ENCODE measurements at regions not wholly inside any gene's neighbourhood (a gene's known extent, or its start where the extent isn't known, plus 50 kb on each side); places are given as distances from the start of the nearest gene placed in this dataset.

DNA sequence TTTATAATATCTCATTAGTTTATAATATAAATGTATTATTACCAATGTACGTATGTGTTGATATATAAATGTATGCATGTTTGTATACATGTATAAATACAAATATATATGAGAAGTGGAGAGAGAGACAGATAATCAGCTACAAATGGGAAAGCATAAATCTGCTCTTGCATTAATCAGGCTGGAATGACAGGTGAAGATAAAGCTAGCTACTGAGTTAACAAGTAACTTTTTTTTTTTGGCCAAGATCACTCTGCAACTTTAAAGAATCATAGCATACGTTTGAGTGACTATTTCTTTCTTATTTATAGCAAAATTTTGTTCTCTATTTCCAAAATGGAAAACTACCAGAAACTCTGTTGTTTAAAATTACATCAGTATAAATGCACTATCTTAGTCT is 422.8 kb downstream of the SI start:
- no peak for ATAC-seq (ENCODE audit: low FRiP score in 2 of 2)
- Histone ChIP-seq H3K27me3 (no peaks in the 10 kb centered on the region), H3K4me3 (no peak overlapping the region), H3K4me1 (no peaks in the 10 kb centered on the region), H3K27ac (no peak overlapping the region), H3K9me3 (no peaks in the 10 kb centered on the region), H3K36me3 (no peaks in the 10 kb centered on the region)
- WGBS, 2 donors = 71 to 72% methylated on average over 2 of the region's 2 CpGs
- no peak for DNase-seq
- TF ChIP-seq EP300 (IDR thresholded peaks at IDR 0.05) (no peak), POLR2A (IDR thresholded peaks at IDR 0.05) (no peak), POLR2AphosphoS5 (IDR thresholded peaks at IDR 0.05) (no peak)
- TF ChIP-seq, protein P1, sequence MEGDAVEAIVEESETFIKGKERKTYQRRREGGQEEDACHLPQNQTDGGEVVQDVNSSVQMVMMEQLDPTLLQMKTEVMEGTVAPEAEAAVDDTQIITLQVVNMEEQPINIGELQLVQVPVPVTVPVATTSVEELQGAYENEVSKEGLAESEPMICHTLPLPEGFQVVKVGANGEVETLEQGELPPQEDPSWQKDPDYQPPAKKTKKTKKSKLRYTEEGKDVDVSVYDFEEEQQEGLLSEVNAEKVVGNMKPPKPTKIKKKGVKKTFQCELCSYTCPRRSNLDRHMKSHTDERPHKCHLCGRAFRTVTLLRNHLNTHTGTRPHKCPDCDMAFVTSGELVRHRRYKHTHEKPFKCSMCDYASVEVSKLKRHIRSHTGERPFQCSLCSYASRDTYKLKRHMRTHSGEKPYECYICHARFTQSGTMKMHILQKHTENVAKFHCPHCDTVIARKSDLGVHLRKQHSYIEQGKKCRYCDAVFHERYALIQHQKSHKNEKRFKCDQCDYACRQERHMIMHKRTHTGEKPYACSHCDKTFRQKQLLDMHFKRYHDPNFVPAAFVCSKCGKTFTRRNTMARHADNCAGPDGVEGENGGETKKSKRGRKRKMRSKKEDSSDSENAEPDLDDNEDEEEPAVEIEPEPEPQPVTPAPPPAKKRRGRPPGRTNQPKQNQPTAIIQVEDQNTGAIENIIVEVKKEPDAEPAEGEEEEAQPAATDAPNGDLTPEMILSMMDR (IDR thresholded peaks at IDR 0.05) = no peak

DNA sequence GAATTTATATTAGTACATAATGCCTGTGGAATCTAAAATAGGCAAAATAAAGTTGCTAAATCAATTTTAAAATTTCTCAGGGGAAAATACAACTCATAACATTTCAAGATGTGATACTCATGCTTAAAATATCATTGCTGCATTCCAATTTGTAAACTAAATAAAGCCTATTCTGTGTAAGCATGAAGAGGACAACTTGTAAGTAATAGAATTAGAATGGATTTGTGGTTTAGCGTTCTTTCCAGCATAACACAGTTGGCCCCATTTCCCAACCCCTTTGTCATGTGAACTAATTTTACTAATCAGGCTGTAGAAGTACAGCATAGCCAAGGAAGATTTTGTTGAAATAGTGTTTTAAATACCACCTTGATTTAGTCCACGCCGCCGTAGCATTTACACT is 437.2 kb downstream of the SI start:
- H3K27ac ChIP-seq = no peak overlapping the region
- TF ChIP-seq EP300 (IDR thresholded peaks at IDR 0.05) (no peak), POLR2AphosphoS5 (IDR thresholded peaks at IDR 0.05) (no peak), POLR2A (IDR thresholded peaks at IDR 0.05) (no peak)
- TF ChIP-seq, protein P1 (IDR thresholded peaks at IDR 0.05) = no peak
- H3K27me3 ChIP-seq = no peaks in the 10 kb centered on the region
- DNase-seq (no peak), ATAC-seq (ENCODE audit: low FRiP score in 2 of 2) (no peak)
- no peaks in the 10 kb centered on the region for H3K36me3 ChIP-seq
- H3K9me3 ChIP-seq = no peaks in the 10 kb centered on the region
- H3K4me3 ChIP-seq = no peak overlapping the region
- H3K4me1 ChIP-seq = no peaks in the 10 kb centered on the region
- 85 to 89% methylated on average over 4 of the region's 4 CpGs for WGBS, 2 donors

DNA sequence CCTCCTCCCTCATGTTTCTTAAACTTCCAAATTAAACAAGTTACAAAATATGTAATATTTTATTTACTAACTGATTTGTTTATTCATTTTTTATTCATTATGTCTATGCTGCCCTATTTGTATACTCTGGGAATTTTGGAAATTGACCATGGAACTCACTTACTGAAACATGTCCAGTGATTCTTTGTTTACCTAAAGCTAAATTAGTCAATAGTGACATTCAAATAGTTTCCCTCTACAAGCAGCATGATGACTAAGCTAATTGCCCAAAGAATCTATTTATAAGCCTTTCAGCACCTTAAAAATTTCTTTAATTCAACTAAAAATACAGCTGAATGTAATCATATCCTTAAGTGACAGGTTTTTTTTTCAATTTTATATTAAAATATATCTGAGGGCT is 437.7 kb downstream of the SI start:
- Histone ChIP-seq H3K27ac (no peak overlapping the region), H3K9me3 (no peaks in the 10 kb centered on the region), H3K4me1 (no peaks in the 10 kb centered on the region), H3K36me3 (no peaks in the 10 kb centered on the region), H3K4me3 (no peak overlapping the region), H3K27me3 (no peaks in the 10 kb centered on the region)
- TF ChIP-seq, protein P1 (IDR thresholded peaks at IDR 0.05) = no peak
- TF ChIP-seq POLR2A (IDR thresholded peaks at IDR 0.05) (no peak), EP300 (IDR thresholded peaks at IDR 0.05) (no peak), POLR2AphosphoS5 (IDR thresholded peaks at IDR 0.05) (no peak)
- no peak for DNase-seq
- no peak for ATAC-seq (ENCODE audit: low FRiP score in 2 of 2)

DNA sequence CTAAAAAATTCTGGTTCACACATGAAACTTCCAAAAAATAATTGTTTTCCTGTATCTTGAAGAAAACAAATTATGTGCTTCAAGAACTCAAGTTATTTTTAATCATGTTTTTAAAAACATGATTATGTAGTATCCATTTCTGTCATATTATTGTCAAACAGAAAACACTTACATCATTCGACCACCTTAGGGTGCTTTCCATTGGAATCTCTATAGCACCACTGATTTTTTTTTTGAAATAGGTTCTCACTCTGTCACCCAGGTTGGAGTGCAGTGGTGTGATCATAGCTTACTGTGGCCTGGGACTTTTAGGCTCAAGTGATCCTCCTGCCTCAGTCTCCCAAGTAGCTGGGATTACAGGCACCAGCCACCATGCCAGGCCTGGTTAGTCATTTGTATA is 457.3 kb downstream of the SI start:
- no peak overlapping the region for H3K4me3 ChIP-seq
- no peak overlapping the region for H3K27ac ChIP-seq
- DNase-seq (no peak), ATAC-seq (ENCODE audit: low FRiP score in 2 of 2) (no peak)
- TF ChIP-seq, protein P1 (IDR thresholded peaks at IDR 0.05) = no peak
- TF ChIP-seq POLR2AphosphoS5 (IDR thresholded peaks at IDR 0.05) = no peak
- no peak for TF ChIP-seq EP300 (IDR thresholded peaks at IDR 0.05)
- TF ChIP-seq POLR2A (IDR thresholded peaks at IDR 0.05) = no peak
- peaks cover 0 to 3% (median 0%) of the 10 kb centered on the region in 4 donors for H3K9me3 ChIP-seq
- H3K27me3 ChIP-seq = no peaks in the 10 kb centered on the region
- WGBS, 2 donors = 63 to 85% methylated on average over 1 of the region's 1 CpG
- no peaks in the 10 kb centered on the region for H3K4me1 ChIP-seq
- H3K36me3 ChIP-seq = no peaks in the 10 kb centered on the region

DNA sequence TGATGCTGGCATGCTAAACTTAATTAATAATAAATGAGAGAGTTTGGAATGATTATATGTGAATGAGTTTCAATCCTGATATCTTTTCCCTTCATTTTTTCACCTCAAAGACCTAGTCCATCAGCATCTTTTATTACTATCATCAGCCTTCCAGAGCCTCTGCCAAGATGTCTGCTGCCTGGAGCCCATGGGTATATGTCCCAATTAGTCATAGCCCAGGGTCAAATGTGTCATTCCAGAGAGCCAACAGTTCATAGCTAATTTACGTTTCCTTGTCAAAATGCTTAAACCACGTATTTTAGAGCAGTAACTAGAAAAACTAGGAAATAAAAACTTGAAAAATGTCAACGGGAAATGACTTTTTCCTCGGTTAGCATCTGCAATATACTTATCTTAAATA is 457.9 kb downstream of the SI start:
- no peak for ATAC-seq (ENCODE audit: low FRiP score in 2 of 2)
- no peak for DNase-seq
- TF ChIP-seq POLR2A (IDR thresholded peaks at IDR 0.05) (no peak), POLR2AphosphoS5 (IDR thresholded peaks at IDR 0.05) (no peak), EP300 (IDR thresholded peaks at IDR 0.05) (no peak)
- TF ChIP-seq, protein P1 (IDR thresholded peaks at IDR 0.05) = no peak
- no peaks in the 10 kb centered on the region for H3K27me3 ChIP-seq
- H3K9me3 ChIP-seq = peaks cover 0 to 3% (median 0%) of the 10 kb centered on the region in 4 donors
- H3K4me1 ChIP-seq = no peaks in the 10 kb centered on the region
- H3K36me3 ChIP-seq = no peaks in the 10 kb centered on the region
- H3K4me3 ChIP-seq = no peak overlapping the region
- 75 to 77% methylated on average over 4 of the region's 4 CpGs for WGBS, 2 donors
- no peak overlapping the region for H3K27ac ChIP-seq
